ENCODE measurements at regions not wholly inside any gene's neighbourhood (a gene's known extent, or its start where the extent isn't known, plus 50 kb on each side); places are given as distances from the start of the nearest gene placed in this dataset.
"Not testable (repeated sequence)": the region's sequence is repeated elsewhere in the genome, so short reads cannot be mapped to it uniquely, and the experiment has no call there.

DNA sequence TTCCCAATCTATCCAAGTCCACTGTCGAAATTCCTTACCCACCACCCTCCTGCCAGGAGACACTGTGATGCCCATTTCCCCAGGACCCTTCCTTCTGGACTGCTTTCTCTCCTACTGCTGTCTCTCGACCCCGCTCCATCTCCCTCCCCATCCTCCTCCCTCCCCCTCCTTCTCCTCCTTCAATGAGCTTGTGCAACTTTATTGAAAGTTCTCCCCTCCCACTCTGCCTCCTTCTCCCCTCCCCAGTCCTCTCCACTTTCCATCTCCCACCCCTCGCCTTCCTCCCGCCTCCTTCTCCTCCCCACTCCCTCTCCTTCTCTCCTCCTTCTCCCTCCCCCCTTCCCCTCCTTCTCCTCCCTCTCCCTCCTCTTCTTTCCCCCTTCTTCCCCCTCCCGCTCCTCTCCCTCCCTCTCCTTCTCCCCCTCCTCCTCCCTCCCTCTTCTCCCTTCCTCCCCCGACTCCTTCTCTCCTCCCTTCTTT, 116.6 kb upstream of the FAT1 start:
- H3K9me3 ChIP-seq (ENCODE audit: insufficient read depth, low read length), result no peaks in the 10 kb centered on the region
- H3K36me3 ChIP-seq (ENCODE audit: insufficient read depth, insufficient read length, low read length), result no peaks in the 10 kb centered on the region
- H3K4me1 ChIP-seq (ENCODE audit: insufficient read depth, insufficient read length), result no peaks in the 10 kb centered on the region
- no peak overlapping the region for H3K9ac ChIP-seq (ENCODE audit: insufficient read length, low read depth)
- H3K27me3 ChIP-seq (ENCODE audit: insufficient read depth, insufficient read length), result no peaks in the 10 kb centered on the region
- DNase-seq (ENCODE audit: low read depth, low spot score), result no peak
- H3K4me3 ChIP-seq (ENCODE audit: insufficient read length, low read depth), result no peak overlapping the region
- TF ChIP-seq YY1 (IDR thresholded peaks at IDR 0.05; ENCODE audit: insufficient read depth, insufficient read length) (no peak), SUZ12 (IDR thresholded peaks at IDR 0.05; ENCODE audit: extremely low read depth, insufficient read depth, insufficient read length) (no peak), ZNF274 (IDR thresholded peaks at IDR 0.05; ENCODE audit: low read depth, low read length) (no peak)

DNA sequence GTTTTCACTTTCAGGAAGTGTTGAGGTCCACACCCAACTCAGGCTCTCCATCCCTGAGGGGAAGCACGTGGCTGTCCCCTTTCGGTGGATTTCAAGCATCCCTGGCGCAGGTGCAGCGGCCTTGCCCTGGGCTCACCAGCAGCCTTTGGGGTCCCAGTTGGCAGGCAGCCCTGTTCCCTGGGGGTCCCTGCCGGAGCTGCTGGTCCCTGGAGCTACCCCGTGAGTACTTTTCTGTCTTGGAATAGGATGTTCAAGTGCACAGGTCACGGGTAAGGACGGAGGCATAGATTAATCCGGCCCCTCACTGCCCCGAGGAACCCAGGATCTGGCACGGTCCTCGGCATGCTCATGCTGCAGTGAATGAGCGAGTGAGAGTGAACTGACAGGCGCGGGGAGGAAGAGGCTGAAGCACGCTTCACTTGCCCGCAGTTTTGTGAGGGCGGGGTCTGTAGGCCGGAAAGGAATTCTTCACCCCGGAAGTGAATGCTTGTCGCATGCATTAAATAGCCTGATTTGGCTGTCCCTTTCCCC, 117.2 kb upstream of the FAT1 start:
- no peak overlapping the region for H3K9ac ChIP-seq (ENCODE audit: insufficient read length, low read depth)
- DNase-seq (ENCODE audit: low read depth, low spot score), result no peak
- no peaks in the 10 kb centered on the region for H3K4me1 ChIP-seq (ENCODE audit: insufficient read depth, insufficient read length)
- no peaks in the 10 kb centered on the region for H3K36me3 ChIP-seq (ENCODE audit: insufficient read depth, insufficient read length, low read length)
- TF ChIP-seq YY1 (IDR thresholded peaks at IDR 0.05; ENCODE audit: insufficient read depth, insufficient read length), result no peak
- H3K27me3 ChIP-seq (ENCODE audit: insufficient read depth, insufficient read length), result no peaks in the 10 kb centered on the region
- H3K4me3 ChIP-seq (ENCODE audit: insufficient read length, low read depth), result no peak overlapping the region
- H3K9me3 ChIP-seq (ENCODE audit: insufficient read depth, low read length), result no peaks in the 10 kb centered on the region

DNA sequence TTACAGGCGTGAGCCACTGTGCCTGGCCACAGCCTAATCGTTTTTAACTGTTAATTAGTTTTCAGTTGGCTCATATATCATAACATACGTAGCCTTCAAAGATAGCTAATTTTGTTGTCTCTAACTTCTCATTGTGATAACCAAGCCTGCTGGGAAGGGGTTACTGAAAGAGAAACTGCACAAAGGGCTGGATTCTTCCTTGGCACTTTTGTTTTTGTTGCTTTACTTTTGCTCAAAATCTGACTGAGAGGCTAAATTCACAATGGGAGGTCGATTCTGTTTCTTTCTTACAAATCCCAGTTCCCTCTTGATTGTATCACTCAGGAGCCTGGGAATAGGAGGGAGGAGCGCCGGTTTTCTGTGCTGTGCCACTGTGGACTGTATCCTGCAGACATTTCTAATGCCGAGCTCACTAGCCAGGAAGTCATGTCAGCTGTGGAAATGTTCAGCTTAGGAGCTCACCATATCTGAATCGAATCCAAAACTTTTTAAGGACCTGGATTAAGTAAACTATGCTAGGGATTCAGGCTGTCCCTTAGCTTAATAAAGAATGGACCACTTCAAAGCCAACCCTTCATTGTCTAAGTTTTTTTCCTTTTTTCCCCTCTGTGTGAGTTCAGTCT, 120.5 kb upstream of the FAT1 start:
- Histone ChIP-seq H3K4me3 (ENCODE audit: insufficient read length, low read depth) (no peak overlapping the region), H3K36me3 (ENCODE audit: insufficient read depth, insufficient read length, low read length) (no peaks in the 10 kb centered on the region), H3K27me3 (ENCODE audit: insufficient read depth, insufficient read length) (no peaks in the 10 kb centered on the region), H3K9me3 (ENCODE audit: insufficient read depth, low read length) (no peaks in the 10 kb centered on the region), H3K4me1 (ENCODE audit: insufficient read depth, insufficient read length) (no peaks in the 10 kb centered on the region), H3K9ac (ENCODE audit: insufficient read length, low read depth) (no peak overlapping the region)
- no peak for DNase-seq (ENCODE audit: low read depth, low spot score)
- TF ChIP-seq ZNF274 (IDR thresholded peaks at IDR 0.05; ENCODE audit: low read depth, low read length) (no peak), SUZ12 (IDR thresholded peaks at IDR 0.05; ENCODE audit: extremely low read depth, insufficient read depth, insufficient read length) (no peak), YY1 (IDR thresholded peaks at IDR 0.05; ENCODE audit: insufficient read depth, insufficient read length) (no peak)

DNA sequence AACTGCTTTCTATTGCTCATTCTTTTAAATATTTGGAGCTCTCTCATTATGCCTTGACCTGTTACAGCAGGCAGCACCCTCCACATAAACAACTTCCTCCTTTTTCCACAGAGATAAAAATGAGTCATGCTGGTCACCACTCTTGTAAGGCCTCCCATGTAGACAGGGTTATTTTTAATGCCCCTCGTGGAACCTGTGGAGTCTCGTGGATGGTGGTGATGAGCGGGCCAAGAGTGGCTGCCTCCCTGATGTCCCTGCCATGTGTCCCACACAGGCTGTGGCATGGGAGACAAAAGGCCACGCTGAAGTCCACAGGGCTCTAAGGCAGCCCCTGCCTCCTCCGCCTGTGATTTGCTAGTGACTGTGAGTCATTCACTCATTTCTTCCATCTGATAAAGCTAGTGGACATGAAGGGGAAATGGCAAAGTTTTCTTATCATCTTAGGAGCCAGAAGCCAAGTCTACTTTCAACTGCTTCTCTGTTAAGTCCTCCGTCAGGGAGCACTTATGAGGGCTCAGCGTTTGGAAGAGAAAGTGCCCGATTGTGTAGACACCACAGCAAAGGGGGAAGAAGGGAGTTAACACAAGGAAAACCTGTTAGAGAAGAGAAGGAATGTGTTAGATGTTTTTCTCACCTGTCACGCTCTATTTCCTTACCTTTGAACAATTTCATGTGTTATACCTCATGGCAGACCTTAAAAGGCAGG, 121.6 kb upstream of the FAT1 start:
- Histone ChIP-seq H3K9me3 (ENCODE audit: insufficient read depth, low read length) (no peaks in the 10 kb centered on the region), H3K4me1 (ENCODE audit: insufficient read depth, insufficient read length) (no peaks in the 10 kb centered on the region), H3K9ac (ENCODE audit: insufficient read length, low read depth) (no peak overlapping the region), H3K4me3 (ENCODE audit: insufficient read length, low read depth) (no peak overlapping the region), H3K36me3 (ENCODE audit: insufficient read depth, insufficient read length, low read length) (no peaks in the 10 kb centered on the region), H3K27me3 (ENCODE audit: insufficient read depth, insufficient read length) (no peaks in the 10 kb centered on the region)
- DNase-seq (ENCODE audit: low read depth, low spot score), result no peak
- TF ChIP-seq YY1 (IDR thresholded peaks at IDR 0.05; ENCODE audit: insufficient read depth, insufficient read length), result no peak
- TF ChIP-seq SUZ12 (IDR thresholded peaks at IDR 0.05; ENCODE audit: extremely low read depth, insufficient read depth, insufficient read length), result no peak
- TF ChIP-seq ZNF274 (IDR thresholded peaks at IDR 0.05; ENCODE audit: low read depth, low read length), result no peak

DNA sequence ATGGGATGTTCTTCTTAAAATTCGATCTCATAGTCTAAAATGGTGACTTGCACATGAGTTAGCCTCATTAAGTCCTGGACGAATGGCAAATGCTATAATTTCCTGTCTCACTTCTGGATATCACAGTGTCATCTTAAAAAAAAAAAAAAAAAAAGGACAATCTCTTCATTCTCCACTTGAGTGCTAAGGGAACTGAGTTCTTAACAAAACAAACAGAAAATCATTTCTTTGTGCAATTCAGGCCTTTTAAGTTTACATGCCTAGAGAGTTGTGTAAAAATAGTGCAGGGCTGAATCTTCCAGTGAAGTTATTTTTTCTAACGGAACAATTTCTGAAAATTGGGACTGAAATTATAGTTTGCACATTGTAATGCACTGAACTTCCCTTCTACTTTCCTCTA, 122.8 kb upstream of the FAT1 start:
- H3K4me1 ChIP-seq (ENCODE audit: insufficient read depth, insufficient read length), result no peaks in the 10 kb centered on the region
- H3K9ac ChIP-seq (ENCODE audit: insufficient read length, low read depth), result no peak overlapping the region
- DNase-seq (ENCODE audit: low read depth, low spot score), result no peak
- H3K27me3 ChIP-seq (ENCODE audit: insufficient read depth, insufficient read length), result no peaks in the 10 kb centered on the region
- TF ChIP-seq YY1 (IDR thresholded peaks at IDR 0.05; ENCODE audit: insufficient read depth, insufficient read length), result no peak
- no peak for TF ChIP-seq SUZ12 (IDR thresholded peaks at IDR 0.05; ENCODE audit: extremely low read depth, insufficient read depth, insufficient read length)
- TF ChIP-seq ZNF274 (IDR thresholded peaks at IDR 0.05; ENCODE audit: low read depth, low read length), result no peak
- H3K36me3 ChIP-seq (ENCODE audit: insufficient read depth, insufficient read length, low read length), result no peaks in the 10 kb centered on the region
- H3K9me3 ChIP-seq (ENCODE audit: insufficient read depth, low read length), result no peaks in the 10 kb centered on the region; the same call in 1 of the 2 replicates
- H3K4me3 ChIP-seq (ENCODE audit: insufficient read length, low read depth), result no peak overlapping the region

DNA sequence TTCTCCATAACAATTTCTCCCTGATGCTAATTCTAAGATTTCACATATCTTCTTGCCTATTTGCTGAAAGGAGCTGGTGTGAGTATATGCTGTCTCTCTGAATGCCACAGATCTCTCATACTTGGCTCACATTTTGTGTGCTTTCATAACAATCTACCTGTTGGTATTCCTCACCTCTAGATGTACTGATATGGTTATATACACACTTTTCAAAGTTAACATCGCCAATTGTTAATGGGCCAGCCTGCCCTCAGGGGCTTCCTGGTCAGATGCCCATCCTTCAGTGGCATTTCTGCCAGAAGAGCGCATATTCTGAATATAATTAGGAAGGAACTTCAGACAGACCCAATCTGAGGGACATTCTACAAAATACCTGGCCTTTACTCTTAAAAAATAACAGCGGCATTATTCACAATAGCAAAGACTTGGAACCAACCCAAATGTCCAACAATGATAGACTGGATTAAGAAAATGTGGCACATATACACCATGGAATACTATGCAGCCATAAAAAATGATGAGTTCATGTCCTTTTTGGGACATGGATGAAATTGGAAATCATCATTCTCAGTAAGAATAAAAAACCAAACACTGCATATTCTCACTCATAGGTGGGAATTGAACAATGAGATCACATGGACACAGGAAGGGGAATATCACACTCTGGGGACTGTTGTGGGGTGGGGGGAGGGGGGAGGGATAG, 123.9 kb upstream of the FAT1 start:
- H3K4me3 ChIP-seq (ENCODE audit: insufficient read length, low read depth); H3K36me3 ChIP-seq (ENCODE audit: insufficient read depth, insufficient read length, low read length); H3K9me3 ChIP-seq (ENCODE audit: insufficient read depth, low read length); H3K4me1 ChIP-seq (ENCODE audit: insufficient read depth, insufficient read length); H3K27me3 ChIP-seq (ENCODE audit: insufficient read depth, insufficient read length); H3K9ac ChIP-seq (ENCODE audit: insufficient read length, low read depth); DNase-seq (ENCODE audit: low read depth, low spot score): not testable (repeated sequence)

DNA sequence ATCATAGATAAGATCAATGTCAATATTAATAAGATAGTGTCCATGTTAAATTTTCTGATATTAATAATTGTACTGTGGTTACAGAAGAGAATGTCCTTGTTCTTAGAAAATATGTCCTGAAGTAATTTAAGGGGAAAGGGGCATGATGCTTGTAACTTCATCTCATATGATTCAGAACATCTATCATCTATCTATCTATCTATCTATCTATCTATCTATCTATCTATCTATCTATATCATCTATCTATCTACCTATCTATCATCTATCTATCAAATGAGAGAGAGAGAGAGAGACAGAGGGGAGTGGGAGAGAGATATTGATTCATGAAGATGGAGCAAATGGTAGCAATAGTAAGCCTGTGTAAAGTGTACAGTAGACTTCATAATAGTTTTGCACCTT, 124.8 kb upstream of the FAT1 start:
- Histone ChIP-seq H3K27me3 (ENCODE audit: insufficient read depth, insufficient read length) (no peaks in the 10 kb centered on the region), H3K36me3 (ENCODE audit: insufficient read depth, insufficient read length, low read length) (no peaks in the 10 kb centered on the region), H3K9me3 (ENCODE audit: insufficient read depth, low read length) (no peaks in the 10 kb centered on the region; the same call in 1 of the 2 replicates), H3K4me3 (ENCODE audit: insufficient read length, low read depth) (no peak overlapping the region), H3K4me1 (ENCODE audit: insufficient read depth, insufficient read length) (no peaks in the 10 kb centered on the region), H3K9ac (ENCODE audit: insufficient read length, low read depth) (no peak overlapping the region)
- TF ChIP-seq ZNF274 (IDR thresholded peaks at IDR 0.05; ENCODE audit: low read depth, low read length) (no peak), SUZ12 (IDR thresholded peaks at IDR 0.05; ENCODE audit: extremely low read depth, insufficient read depth, insufficient read length) (no peak), YY1 (IDR thresholded peaks at IDR 0.05; ENCODE audit: insufficient read depth, insufficient read length) (no peak)
- DNase-seq (ENCODE audit: low read depth, low spot score), result no peak

All from NT2/D1 (cell line).